Thyroid gland (tissue), 4 donors: ENCODE measurements at regions not wholly inside any gene's neighbourhood (a gene's known extent, or its start where the extent isn't known, plus 50 kb on each side); places are given as distances from the start of the nearest gene placed in this dataset.

ENCODE experiments used
- DNase-seq, 2 donors: peaks; one replicate each; pipeline ENCODE4 v3.0.0-alpha.2; 2019
- H3K27ac ChIP-seq, 3 donors: fragments of 200-600 bp; sonication (generic); 1 replicate in 2 of 3; 2 replicates in 1 of 3; pipeline ENCODE4 v1.5.1; 2016 to 2019; ENCODE audit warnings: mild to moderate bottlenecking in 1 of 3, moderate library complexity in 1 of 3
- H3K27me3 ChIP-seq: fragments of 200-600 bp; sonication (generic); one replicate; pipeline ENCODE4 v1.5.1; 2019
- H3K36me3 ChIP-seq, 2 donors: fragments of 200-600 bp; sonication (generic); one replicate each; pipeline ENCODE4 v1.5.1; 2016 to 2019
- H3K4me1 ChIP-seq, 2 donors: fragments of 200-600 bp; sonication (generic); one replicate each; pipeline ENCODE4 v1.5.1; 2017 to 2019
- H3K4me3 ChIP-seq, 3 donors: fragments of 200-600 bp; sonication (generic); replicated peaks in 1 of 3; 1 replicate in 2 of 3; 2 replicates in 1 of 3; pipeline ENCODE4 v1.5.1; 2016; ENCODE audit warnings: mild to moderate bottlenecking in 1 of 3
- H3K9me3 ChIP-seq: fragments of 200-600 bp; sonication (generic); one replicate; pipeline ENCODE4 v1.5.1; 2017
- POLR2A ChIP-seq, 2 donors: fragments of 450-650 bp; IDR thresholded peaks; one replicate each; pipeline ENCODE4 v1.6.1; 2017; ENCODE audit warnings: antibody characterized with exemption in 2 of 2, mild to moderate bottlenecking in 2 of 2, moderate library complexity in 1 of 2
- WGBS, 2 donors: methylation state at CpG; one replicate each; pipeline ENCODE4 v1.1.5; 2017; 5-methylcytosine and 5-hydroxymethylcytosine counted together
- intact Hi-C: fragments of 100-400 bp; cut with DNase I; formaldehyde crosslinking; loops from one replicate; pipeline ENCODE4 v1.15.1; 2023
- TF ChIP-seq, protein P1 (sequence below), 6 experiments: fragments of 200-600 bp in 3 of 6; fragments of 450-650 bp in 3 of 6; sonication (generic) in 3 of 6; IDR thresholded peaks; one replicate each; pipeline ENCODE4 v1.5.1; 2016 to 2019; ENCODE audit warnings: antibody characterized with exemption in 6 of 6, mild to moderate bottlenecking in 2 of 6, inconsistent platforms in 1 of 6, moderate library complexity in 1 of 6

- intact Hi-C loops: no loop called here
Measured at GRCh38 chr5:18023986-18024385, 389.7 kb downstream of the TAF11L14 start.

GRCh38 chr5:18024542-18024941 is 390.3 kb downstream of the TAF11L14 start:
- DNase-seq: no peak
- Histone ChIP-seq H3K4me3 (no peak overlapping the region), H3K4me1 (peaks cover 9 to 10% of the 10 kb centered on the region in 2 donors), H3K36me3 (no peaks in the 10 kb centered on the region), H3K27me3 (no peaks in the 10 kb centered on the region), H3K9me3 (no peaks in the 10 kb centered on the region), H3K27ac (no peak overlapping the region)
- WGBS, 2 donors: 86 to 89% methylated on average over 2 of the region's 2 CpGs
- intact Hi-C loops: no loop called here
- TF ChIP-seq POLR2A (IDR thresholded peaks at IDR 0.05): no peak
- TF ChIP-seq, protein P1, sequence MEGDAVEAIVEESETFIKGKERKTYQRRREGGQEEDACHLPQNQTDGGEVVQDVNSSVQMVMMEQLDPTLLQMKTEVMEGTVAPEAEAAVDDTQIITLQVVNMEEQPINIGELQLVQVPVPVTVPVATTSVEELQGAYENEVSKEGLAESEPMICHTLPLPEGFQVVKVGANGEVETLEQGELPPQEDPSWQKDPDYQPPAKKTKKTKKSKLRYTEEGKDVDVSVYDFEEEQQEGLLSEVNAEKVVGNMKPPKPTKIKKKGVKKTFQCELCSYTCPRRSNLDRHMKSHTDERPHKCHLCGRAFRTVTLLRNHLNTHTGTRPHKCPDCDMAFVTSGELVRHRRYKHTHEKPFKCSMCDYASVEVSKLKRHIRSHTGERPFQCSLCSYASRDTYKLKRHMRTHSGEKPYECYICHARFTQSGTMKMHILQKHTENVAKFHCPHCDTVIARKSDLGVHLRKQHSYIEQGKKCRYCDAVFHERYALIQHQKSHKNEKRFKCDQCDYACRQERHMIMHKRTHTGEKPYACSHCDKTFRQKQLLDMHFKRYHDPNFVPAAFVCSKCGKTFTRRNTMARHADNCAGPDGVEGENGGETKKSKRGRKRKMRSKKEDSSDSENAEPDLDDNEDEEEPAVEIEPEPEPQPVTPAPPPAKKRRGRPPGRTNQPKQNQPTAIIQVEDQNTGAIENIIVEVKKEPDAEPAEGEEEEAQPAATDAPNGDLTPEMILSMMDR (IDR thresholded peaks at IDR 0.05): no peak

More at GRCh38 chr5:18023986-18024385, 389.7 kb downstream of the TAF11L14 start:
- DNase-seq: no peak
- H3K4me3 ChIP-seq: no peak overlapping the region
- H3K9me3 ChIP-seq: no peaks in the 10 kb centered on the region
- H3K27me3 ChIP-seq: no peaks in the 10 kb centered on the region
- H3K27ac ChIP-seq: no peak overlapping the region
- H3K36me3 ChIP-seq: no peaks in the 10 kb centered on the region
- 86 to 88% methylated on average over 2 of the region's 2 CpGs for WGBS, 2 donors
- peaks cover 9 to 10% of the 10 kb centered on the region in 2 donors for H3K4me1 ChIP-seq
- TF ChIP-seq POLR2A (IDR thresholded peaks at IDR 0.05): no peak
- TF ChIP-seq, protein P1 (IDR thresholded peaks at IDR 0.05): no peak

GRCh38 chr5:18027241-18027867 is 393.1 kb downstream of the TAF11L14 start:
- no peak for DNase-seq
- intact Hi-C loops: no loop called here
- peaks cover 9 to 10% of the 10 kb centered on the region in 2 donors for H3K4me1 ChIP-seq

DNA sequence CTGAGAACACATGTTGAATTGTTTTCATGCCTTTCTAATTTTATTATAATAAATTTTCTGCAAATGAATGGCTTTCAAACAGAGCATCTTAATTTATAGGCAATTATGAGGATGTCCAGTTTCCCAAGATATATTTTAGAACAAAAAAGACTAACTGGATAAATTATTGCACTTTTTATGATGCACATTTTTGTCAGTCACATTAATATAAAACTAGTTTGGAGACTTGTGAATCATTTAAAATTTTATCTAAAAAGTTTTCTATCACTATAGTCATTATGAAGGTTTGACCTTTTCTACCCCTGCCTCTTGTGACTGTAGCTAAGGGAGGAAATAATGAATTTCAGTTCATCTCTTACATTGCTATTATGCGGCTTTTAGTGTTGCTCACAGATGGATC is 393.8 kb downstream of the TAF11L14 start:
- intact Hi-C loops: no loop called here
- WGBS, 2 donors: 69 to 83% methylated on average over 1 of the region's 1 CpG
- Histone ChIP-seq H3K4me1 (peaks cover 9 to 10% of the 10 kb centered on the region in 2 donors), H3K36me3 (no peaks in the 10 kb centered on the region), H3K27me3 (no peaks in the 10 kb centered on the region), H3K9me3 (no peaks in the 10 kb centered on the region), H3K4me3 (no peak overlapping the region), H3K27ac (no peak overlapping the region)
- TF ChIP-seq, protein P1 (IDR thresholded peaks at IDR 0.05): no peak
- no peak for TF ChIP-seq POLR2A (IDR thresholded peaks at IDR 0.05)
- DNase-seq: no peak

More at GRCh38 chr5:18027241-18027867, 393.1 kb downstream of the TAF11L14 start:
- no peak overlapping the region for H3K27ac ChIP-seq
- H3K36me3 ChIP-seq: no peaks in the 10 kb centered on the region
- H3K27me3 ChIP-seq: no peaks in the 10 kb centered on the region
- H3K9me3 ChIP-seq: no peaks in the 10 kb centered on the region
- TF ChIP-seq, protein P1 (IDR thresholded peaks at IDR 0.05): no peak
- no peak for TF ChIP-seq POLR2A (IDR thresholded peaks at IDR 0.05)
- no peak overlapping the region for H3K4me3 ChIP-seq

DNA sequence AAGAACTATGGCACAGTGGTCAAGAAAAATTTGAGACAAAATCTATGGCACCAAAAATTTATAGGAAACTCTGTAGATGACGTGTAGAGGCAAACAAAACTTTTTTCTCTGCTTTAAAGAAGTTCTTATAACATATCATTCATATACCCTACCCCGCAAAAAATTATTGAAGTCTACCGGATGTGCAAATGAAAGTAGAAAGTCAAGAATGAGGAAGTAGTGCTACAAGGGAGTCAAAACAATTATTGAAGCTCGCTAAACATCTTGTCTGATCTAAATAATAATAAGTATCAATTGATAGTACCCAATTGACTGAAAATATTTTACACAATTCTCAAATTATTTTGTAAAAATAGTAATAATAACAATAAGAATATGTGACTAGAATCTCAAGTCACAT is 398.5 kb downstream of the TAF11L14 start:
- Histone ChIP-seq H3K36me3 (no peaks in the 10 kb centered on the region), H3K27ac (no peak overlapping the region), H3K9me3 (no peaks in the 10 kb centered on the region), H3K27me3 (no peaks in the 10 kb centered on the region), H3K4me3 (no peak overlapping the region), H3K4me1 (no peaks in the 10 kb centered on the region)
- 87 to 90% methylated on average over 4 of the region's 4 CpGs for WGBS, 2 donors
- TF ChIP-seq, protein P1 (IDR thresholded peaks at IDR 0.05): no peak
- TF ChIP-seq POLR2A (IDR thresholded peaks at IDR 0.05): no peak
- intact Hi-C loops: no loop called here
- DNase-seq: no peak
